ENCODE measurements at regions not wholly inside any gene's neighbourhood (a gene's known extent, or its start where the extent isn't known, plus 50 kb on each side); places are given as distances from the start of the nearest gene placed in this dataset.

DNA sequence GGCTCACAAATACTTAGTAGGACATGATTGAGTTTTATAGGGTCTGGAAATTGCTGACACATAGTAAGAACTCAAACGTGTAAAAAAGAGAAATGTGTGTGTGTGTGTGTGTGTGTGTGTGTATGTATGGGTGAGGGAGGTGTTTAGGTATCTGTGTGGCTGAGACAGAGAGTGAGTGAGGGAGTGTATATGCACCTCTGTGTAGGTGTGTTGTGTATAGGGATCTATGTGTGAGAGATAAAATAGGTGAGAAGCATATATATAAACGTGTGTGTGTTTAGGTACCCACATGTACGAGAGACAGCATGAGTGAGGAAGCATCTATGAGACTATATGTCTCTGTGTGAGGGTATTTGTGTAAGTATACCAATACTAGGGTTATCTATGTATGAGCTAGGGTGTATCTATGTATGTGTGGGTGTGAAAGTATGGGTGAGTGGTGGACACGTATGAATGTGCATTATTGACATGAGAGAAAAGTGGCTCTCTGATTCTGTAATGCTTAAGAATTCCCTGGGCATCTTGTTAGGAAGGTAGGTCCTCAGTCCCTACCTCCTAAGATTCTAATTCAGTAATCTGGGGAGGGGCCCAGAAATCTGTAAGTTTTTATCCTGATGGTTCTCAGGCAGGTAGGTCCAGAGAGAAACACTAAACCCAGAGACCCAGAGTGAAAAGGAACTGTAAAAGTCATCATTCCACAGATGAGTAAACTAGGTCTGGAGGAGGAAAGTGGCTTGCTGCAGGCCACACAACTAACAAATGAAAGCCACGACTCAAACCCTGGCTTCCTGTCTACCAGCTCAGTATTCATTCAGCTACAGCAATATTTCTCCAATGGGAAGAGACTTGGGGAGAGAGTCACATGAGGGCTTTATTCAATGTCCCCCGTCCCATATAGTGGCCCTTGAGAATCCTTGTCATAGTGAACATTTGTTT, 237.0 kb downstream of the IDS start:
- in situ Hi-C loops (cut with MboI; ENCODE audit: low sequenced_read_pairs, unreplicated experiment) = no loop called here
- DNase-seq (ENCODE audit: low spot score) = no peak
- TF ChIP-seq, protein P1, sequence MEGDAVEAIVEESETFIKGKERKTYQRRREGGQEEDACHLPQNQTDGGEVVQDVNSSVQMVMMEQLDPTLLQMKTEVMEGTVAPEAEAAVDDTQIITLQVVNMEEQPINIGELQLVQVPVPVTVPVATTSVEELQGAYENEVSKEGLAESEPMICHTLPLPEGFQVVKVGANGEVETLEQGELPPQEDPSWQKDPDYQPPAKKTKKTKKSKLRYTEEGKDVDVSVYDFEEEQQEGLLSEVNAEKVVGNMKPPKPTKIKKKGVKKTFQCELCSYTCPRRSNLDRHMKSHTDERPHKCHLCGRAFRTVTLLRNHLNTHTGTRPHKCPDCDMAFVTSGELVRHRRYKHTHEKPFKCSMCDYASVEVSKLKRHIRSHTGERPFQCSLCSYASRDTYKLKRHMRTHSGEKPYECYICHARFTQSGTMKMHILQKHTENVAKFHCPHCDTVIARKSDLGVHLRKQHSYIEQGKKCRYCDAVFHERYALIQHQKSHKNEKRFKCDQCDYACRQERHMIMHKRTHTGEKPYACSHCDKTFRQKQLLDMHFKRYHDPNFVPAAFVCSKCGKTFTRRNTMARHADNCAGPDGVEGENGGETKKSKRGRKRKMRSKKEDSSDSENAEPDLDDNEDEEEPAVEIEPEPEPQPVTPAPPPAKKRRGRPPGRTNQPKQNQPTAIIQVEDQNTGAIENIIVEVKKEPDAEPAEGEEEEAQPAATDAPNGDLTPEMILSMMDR (IDR thresholded peaks at IDR 0.05; ENCODE audit: borderline replicate concordance, control extremely low read depth, extremely low read depth, insufficient read depth, missing control alignments) = no peak

DNA sequence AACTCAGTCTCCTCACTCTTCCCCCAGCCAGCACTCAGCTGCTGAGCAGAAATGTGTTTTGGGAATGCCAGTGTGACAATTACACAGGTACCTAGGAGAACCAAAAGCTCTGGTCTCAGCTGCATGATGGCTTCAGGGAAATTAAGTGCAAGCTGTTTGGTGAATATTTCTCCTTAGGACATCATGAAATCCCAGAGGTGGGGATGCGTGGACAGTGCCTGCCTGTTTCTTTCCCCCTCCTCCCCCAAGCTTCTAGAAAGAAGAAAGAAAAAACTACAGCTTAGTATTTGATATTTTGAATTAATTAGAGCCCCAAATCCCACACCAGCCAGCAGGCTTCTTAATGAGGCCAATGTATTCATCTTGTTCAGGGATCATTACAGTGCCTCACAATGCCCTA, 243.0 kb downstream of the IDS start:
- TF ChIP-seq, protein P1 (IDR thresholded peaks at IDR 0.05; ENCODE audit: borderline replicate concordance, control extremely low read depth, extremely low read depth, insufficient read depth, missing control alignments) = no peak
- in situ Hi-C loops (cut with MboI; ENCODE audit: low sequenced_read_pairs, unreplicated experiment) = no loop called here
- no peak for DNase-seq (ENCODE audit: low spot score)

DNA sequence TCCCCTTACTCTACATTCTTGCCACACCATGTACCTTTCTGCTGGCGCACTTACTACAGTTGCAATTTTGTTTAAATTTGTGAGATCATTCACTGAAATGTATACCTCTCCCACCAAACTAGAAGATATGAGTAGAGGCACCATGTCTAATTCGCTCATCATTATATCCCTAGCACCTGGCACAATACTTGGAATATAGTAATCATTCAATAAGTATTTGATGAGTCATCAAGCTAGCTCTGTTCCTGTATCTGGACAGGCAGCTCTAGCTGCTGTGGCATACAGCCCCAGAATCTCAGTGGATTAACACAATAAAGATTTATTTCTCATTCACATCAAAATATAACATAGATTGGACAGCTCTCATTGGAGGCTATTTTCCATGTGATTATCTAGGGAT, 245.9 kb downstream of the IDS start:
- TF ChIP-seq, protein P1 (IDR thresholded peaks at IDR 0.05; ENCODE audit: borderline replicate concordance, control extremely low read depth, extremely low read depth, insufficient read depth, missing control alignments) = no peak
- no peak for DNase-seq (ENCODE audit: low spot score)
- in situ Hi-C loops (cut with MboI; ENCODE audit: low sequenced_read_pairs, unreplicated experiment) = no loop called here

DNA sequence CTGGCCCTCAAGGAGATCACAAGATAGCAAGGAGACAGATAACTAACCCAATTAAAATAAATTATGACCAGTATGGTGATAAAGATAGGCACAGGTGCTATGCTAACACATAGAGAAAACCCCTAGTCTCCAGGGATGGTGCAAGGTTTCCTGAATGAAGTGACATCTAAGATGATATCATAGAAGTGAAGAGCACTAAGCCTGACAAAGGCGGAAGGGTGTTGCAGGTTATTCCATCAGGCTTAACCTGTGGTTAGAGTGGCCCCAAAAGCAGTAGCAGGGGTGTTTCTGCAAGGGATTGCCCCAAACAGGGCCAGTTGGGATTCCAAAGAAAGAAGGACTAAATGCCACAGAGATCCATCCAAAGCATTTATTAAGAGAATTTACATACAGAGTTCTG, 249.2 kb downstream of the IDS start:
- TF ChIP-seq, protein P1 (IDR thresholded peaks at IDR 0.05; ENCODE audit: borderline replicate concordance, control extremely low read depth, extremely low read depth, insufficient read depth, missing control alignments) = no peak
- in situ Hi-C loops (cut with MboI; ENCODE audit: low sequenced_read_pairs, unreplicated experiment) = no loop called here
- DNase-seq (ENCODE audit: low spot score) = no peak

DNA sequence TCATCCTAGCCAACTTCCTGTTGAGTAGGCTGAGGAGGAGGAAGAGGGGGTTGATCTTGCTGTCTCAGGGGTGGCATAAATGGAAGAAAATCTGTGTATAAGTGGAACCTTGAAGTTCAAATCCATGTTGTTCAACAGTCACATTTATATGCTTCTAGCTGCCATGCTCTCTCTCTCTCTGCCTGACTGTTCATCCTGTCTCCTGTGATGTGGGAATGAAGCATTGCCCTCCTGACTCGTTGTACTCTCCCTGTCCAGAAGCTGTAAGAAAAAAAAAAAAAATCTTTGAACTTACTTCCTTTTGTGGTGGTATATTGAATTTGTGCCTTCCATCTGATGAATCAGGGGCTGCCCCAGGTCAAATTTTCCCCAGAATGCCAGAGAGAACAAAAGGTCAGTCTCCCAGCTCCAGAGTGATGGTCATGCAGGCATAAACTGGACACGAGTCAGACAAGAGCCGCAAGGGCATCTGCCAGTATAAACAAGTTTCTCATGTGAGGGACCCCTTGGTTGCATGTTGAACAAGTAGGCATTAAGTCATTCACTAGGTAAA, 257.0 kb downstream of the IDS start:
- no peak for DNase-seq (ENCODE audit: low spot score)
- in situ Hi-C loops (cut with MboI; ENCODE audit: low sequenced_read_pairs, unreplicated experiment) = no loop called here
- TF ChIP-seq, protein P1 (IDR thresholded peaks at IDR 0.05; ENCODE audit: borderline replicate concordance, control extremely low read depth, extremely low read depth, insufficient read depth, missing control alignments) = no peak

DNA sequence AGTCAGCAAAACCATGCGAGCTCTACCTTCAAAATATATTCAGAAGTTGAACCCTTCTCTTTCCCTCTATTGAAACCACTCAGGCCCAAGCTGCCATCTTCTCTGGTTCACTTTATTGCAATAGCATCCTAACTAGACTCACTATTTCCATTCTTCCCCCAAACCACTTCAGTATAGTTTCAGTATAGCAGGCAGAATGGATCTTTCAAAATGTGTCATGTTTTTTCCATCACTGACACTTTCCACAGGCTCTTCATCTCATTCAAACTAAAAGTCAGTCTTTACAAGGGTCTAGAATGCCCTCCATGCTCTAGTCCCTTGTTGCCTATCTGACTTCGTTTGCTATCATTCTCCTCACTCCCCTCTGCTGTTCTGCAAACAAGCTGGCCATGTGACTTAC, 274.4 kb downstream of the IDS start:
- TF ChIP-seq, protein P1 (IDR thresholded peaks at IDR 0.05; ENCODE audit: borderline replicate concordance, control extremely low read depth, extremely low read depth, insufficient read depth, missing control alignments) = no peak
- no peak for DNase-seq (ENCODE audit: low spot score)
- in situ Hi-C loops (cut with MboI; ENCODE audit: low sequenced_read_pairs, unreplicated experiment) = no loop called here
